ENCODE measurements at regions not wholly inside any gene's neighbourhood (a gene's known extent, or its start where the extent isn't known, plus 50 kb on each side); places are given as distances from the start of the nearest gene placed in this dataset.

DNA sequence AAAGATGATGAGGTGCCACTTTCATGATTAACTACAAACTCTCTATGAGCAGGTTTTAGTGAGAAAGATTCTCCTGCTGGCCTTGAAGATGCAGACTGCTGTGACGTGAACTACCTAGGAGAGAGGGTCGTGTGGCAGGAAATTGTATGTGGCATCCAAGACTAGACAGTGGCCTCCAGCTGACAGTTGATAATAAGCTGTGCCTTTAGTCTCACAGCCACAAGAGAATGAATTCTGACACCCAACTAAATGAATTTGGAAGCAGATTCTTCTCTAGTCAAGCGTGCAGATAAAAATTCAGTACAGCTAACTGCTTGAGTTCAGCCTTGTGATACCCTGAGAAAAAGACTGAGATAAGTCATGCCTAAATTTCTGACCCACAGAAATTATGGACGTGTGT lies 169.0 kb upstream of the COL3A1 start:
- no peak for TF ChIP-seq ZNF416 (CRISPR knock-in tag; IDR thresholded peaks at IDR 0.05)
- no peak for TF ChIP-seq NR3C1 (CRISPR knock-in tag; conservative IDR thresholded peaks at IDR 0.05; ENCODE audit: low read depth)

Data from WTC11 (cell line).